Choroid plexus epithelial cell (primary cell): ENCODE measurements at regions not wholly inside any gene's neighbourhood (a gene's known extent, or its start where the extent isn't known, plus 50 kb on each side); places are given as distances from the start of the nearest gene placed in this dataset.

Source experiments
- DNase-seq: peaks from one replicate; pipeline ENCODE4 v3.0.0-alpha.2; 2010; ENCODE audit warnings: low read depth
- H3K4me3 ChIP-seq: 2 replicates; pipeline ENCODE4 v1.5.1; 2011; ENCODE audit warnings: low read depth, mild to moderate bottlenecking, control low read depth, low read length, moderate library complexity
- TF ChIP-seq, protein P1 (sequence below): conservative IDR thresholded peaks from 2 replicates; pipeline ENCODE4 v1.5.1; 2011; ENCODE audit warnings: low read depth, mild to moderate bottlenecking, control low read depth, inconsistent platforms, low read length, moderate library complexity

DNA sequence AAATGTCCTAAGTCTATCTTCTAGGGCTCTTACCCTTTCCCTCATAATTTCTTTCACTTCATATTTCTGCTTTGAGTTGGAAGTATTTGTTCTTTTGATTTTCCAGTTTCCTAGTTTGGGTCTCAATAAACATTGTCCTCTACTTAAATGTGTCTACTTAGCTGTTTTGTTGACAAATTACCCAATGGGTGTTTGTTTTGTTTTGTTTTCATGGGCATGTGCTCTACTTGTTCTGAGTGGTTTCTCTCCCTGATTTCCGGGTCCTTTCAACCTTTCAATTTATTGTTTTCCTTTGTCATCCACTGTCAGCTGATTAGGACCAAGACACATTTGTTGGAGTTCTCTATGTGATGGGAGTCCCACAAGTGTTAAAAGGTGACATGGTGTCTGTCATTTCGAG, 1181.4 kb downstream of the RPA4 start:
- no peak overlapping the region for H3K4me3 ChIP-seq
- TF ChIP-seq, protein P1, sequence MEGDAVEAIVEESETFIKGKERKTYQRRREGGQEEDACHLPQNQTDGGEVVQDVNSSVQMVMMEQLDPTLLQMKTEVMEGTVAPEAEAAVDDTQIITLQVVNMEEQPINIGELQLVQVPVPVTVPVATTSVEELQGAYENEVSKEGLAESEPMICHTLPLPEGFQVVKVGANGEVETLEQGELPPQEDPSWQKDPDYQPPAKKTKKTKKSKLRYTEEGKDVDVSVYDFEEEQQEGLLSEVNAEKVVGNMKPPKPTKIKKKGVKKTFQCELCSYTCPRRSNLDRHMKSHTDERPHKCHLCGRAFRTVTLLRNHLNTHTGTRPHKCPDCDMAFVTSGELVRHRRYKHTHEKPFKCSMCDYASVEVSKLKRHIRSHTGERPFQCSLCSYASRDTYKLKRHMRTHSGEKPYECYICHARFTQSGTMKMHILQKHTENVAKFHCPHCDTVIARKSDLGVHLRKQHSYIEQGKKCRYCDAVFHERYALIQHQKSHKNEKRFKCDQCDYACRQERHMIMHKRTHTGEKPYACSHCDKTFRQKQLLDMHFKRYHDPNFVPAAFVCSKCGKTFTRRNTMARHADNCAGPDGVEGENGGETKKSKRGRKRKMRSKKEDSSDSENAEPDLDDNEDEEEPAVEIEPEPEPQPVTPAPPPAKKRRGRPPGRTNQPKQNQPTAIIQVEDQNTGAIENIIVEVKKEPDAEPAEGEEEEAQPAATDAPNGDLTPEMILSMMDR: no peak
- no peak for DNase-seq

DNA sequence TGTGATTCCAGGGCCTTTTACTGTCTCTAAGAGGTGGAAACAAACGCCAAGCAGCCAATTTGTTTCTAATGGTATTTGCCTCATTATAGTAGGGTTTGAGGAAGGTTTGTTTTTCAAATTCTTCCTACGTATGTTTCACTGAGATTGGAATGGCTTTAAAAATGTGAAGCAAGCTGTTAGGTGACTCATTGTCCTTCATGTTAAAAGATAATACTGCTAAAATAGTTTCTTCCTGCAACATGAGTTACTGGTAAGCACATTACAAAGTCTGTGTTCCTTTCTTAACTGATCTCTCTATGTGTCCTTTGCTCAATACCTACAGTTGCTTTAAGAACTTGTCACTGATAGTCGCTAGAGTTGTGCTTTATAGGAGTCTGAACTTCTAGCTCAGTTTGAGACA, 1183.9 kb downstream of the RPA4 start:
- no peak overlapping the region for H3K4me3 ChIP-seq
- TF ChIP-seq, protein P1: no peak
- peak; percentile 61 for DNase-seq

DNA sequence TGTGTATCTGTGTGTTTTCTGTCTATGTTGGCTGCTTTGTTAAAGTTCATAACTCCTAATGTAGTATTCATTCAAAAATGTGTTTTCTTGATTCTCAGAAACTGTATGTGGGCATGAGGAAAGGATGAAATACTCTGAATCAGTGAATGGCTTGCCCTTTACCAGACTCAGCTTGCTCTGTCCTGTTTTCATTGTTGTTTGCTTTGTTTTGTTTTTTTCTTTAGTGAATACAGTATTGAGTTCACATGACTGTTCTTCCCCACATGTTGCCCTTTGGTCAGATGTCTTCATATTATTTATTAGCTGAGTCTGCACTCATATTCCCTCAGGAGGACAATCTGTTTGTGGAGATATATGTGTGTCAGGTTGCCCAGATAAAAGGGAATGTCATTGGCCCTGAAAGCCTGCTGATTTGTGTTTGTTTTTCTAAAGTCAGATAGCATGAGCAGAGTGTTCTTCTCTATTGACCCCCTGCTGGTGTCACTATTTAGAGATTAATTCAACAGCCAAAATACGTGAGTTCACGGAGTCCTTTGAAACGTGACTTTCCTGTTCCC, 1184.4 kb downstream of the RPA4 start:
- peak; percentile 58 for DNase-seq
- TF ChIP-seq, protein P1: no peak
- no peak overlapping the region for H3K4me3 ChIP-seq

DNA sequence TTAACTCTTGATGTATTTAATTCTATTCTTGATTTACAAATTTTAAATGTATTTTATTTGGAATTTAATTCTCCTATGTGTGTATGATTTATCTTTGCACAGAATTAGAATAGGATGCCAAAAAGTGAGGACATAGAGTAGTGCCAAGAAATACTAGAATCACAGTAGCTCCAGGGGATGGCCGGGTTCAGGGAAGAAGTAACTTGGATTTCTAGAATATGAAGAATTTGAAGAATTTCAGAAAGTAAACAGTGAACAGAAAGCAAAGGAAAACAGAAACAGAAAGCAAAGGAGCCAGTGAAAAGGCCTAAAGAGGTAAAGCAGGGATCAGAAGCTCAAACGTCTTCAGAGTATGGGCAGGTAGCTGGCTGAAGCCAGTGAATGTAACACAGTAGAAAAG, 1187.6 kb downstream of the RPA4 start:
- TF ChIP-seq, protein P1: no peak
- peak; percentile 27 for DNase-seq
- H3K4me3 ChIP-seq: no peak overlapping the region

DNA sequence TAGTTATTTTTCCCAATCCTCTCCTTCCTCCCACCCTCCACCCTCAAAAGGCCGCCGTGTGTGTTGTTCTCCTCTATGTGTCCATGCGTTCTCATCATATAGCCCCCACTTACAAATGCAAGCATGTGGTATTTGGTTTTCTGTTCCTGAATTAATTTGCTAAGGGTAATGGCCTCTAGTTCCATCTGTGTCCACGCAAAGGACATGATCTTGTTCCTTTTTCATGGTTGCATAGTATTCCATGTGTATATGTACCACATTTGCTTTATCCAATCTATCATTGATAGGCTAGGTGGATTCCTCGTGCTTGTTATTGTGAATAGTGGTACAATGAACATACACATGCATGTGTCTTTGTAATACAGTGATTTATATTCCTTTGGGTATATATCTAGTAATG, 1193.7 kb downstream of the RPA4 start:
- TF ChIP-seq, protein P1: no peak
- no peak overlapping the region for H3K4me3 ChIP-seq

DNA sequence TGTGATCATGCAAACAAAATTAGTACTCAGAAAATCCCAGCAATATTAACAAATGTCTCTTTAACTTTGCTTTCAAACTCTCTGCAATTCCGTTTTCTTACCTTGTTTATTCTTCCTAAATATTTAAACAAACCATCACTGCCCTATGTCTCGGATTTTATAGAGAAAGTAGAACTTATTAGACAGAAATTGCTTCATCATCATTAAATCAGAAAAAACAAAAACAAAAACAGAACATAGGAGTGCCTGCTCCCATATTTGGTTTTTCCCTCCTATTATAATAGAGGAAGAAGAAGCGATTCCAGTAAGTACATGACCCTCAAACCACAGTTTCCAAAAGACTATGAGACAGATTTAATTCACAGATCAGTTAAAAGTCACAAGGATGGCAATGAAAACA, 1228.0 kb downstream of the RPA4 start:
- TF ChIP-seq, protein P1: no peak
- no peak overlapping the region for H3K4me3 ChIP-seq
- DNase-seq: no peak

More for the DNA sequence above, 1193.7 kb downstream of the RPA4 start:
- DNase-seq: no peak

DNA sequence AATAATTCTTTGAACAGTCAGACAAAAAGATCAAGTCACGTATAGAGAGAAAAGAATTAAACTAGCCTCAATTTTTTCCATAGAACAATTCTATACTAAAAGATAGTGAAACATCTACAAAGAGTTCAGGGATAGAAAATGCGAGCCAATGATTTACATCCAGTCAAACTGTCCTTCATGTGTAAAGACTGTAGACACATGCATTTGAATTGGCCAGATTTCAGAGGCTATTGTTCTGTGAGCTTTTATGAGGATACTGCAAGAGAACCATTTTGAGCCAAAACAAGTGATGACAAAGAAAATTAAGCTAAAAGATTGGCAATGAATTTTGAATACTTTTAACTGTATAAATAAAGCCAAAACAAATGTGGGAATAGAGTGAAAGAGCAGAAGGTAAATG, 1230.3 kb downstream of the RPA4 start:
- no peak overlapping the region for H3K4me3 ChIP-seq
- DNase-seq: no peak
- TF ChIP-seq, protein P1: no peak
